ENCODE measurements at regions not wholly inside any gene's neighbourhood (a gene's known extent, or its start where the extent isn't known, plus 50 kb on each side); places are given as distances from the start of the nearest gene placed in this dataset.

DNA sequence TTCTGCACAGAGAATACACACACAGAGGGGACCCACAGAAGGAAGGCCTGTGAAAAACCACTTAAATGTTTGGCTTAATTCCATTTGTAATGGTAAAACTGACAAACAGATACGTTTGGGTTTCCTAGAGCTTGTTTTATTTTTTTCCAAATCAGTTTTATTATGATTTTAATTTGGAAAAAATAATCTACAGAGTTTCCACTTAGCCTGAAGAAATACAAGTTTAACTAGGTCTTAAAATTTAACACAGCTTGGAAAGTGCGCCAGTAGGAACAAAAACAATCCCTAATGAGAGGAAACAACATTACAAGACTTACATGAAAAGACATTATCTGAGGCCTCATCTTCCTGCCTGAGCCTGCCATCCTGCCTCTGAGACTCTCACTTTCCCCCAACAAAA lies 58.5 kb upstream of the CARD11 start:
- Histone ChIP-seq H3K9me3 (ENCODE audit: control insufficient read depth, low read depth, low read length) (no peaks in the 10 kb centered on the region), H4K20me1 (ENCODE audit: control insufficient read depth, extremely low read depth, insufficient read depth, low read length) (no peaks in the 10 kb centered on the region), H3K4me1 (ENCODE audit: control insufficient read depth, extremely low read depth, insufficient read depth, low read length) (no peaks in the 10 kb centered on the region), H3K36me3 (ENCODE audit: control insufficient read depth in 2 of 2, extremely low read depth in 1 of 2, insufficient read depth in 2 of 2, low read length in 2 of 2) (no peaks in the 10 kb centered on the region), H2AFZ (ENCODE audit: control insufficient read depth, low read length) (no peak overlapping the region), H3K9me1 (ENCODE audit: control insufficient read depth, extremely low read depth, insufficient read depth, low read length) (no peaks in the 10 kb centered on the region), H3K4me3 (ENCODE audit: control insufficient read depth in 2 of 3, extremely low read depth in 1 of 3, insufficient read depth in 2 of 3, low read depth in 1 of 3, low read length in 3 of 3) (no peak overlapping the region), H3K27me3 (ENCODE audit: control insufficient read depth, extremely low read depth, insufficient read depth, low read length) (no peaks in the 10 kb centered on the region), H3K27ac (ENCODE audit: control insufficient read depth, insufficient read depth, low read length) (no peak overlapping the region), H3K9ac (ENCODE audit: control insufficient read depth, extremely low read depth, insufficient read depth, low read length) (no peak overlapping the region), H3K4me2 (ENCODE audit: control insufficient read depth, extremely low read depth, insufficient read depth, low read depth, low read length) (no peak overlapping the region), H3K79me2 (ENCODE audit: control insufficient read depth, insufficient read depth, low read length) (no peaks in the 10 kb centered on the region)
- no peak for FAIRE-seq
- dilution Hi-C loops (cut with MboI; ENCODE audit: extremely low pct_ligation_motif_present, low sequenced_read_pairs), result no loop called here
- DNase-seq (ENCODE audit: low read depth, low spot score), result no peak
- TF ChIP-seq, protein P1, sequence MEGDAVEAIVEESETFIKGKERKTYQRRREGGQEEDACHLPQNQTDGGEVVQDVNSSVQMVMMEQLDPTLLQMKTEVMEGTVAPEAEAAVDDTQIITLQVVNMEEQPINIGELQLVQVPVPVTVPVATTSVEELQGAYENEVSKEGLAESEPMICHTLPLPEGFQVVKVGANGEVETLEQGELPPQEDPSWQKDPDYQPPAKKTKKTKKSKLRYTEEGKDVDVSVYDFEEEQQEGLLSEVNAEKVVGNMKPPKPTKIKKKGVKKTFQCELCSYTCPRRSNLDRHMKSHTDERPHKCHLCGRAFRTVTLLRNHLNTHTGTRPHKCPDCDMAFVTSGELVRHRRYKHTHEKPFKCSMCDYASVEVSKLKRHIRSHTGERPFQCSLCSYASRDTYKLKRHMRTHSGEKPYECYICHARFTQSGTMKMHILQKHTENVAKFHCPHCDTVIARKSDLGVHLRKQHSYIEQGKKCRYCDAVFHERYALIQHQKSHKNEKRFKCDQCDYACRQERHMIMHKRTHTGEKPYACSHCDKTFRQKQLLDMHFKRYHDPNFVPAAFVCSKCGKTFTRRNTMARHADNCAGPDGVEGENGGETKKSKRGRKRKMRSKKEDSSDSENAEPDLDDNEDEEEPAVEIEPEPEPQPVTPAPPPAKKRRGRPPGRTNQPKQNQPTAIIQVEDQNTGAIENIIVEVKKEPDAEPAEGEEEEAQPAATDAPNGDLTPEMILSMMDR (optimal IDR thresholded peaks at IDR 0.05 in 1 of 3, IDR thresholded peaks at IDR 0.05 in 1 of 3, conservative IDR thresholded peaks at IDR 0.05 in 1 of 3; ENCODE audit: extremely low read depth in 1 of 3, insufficient read depth in 2 of 3, low read length in 3 of 3), result no peak
- no peak for TF ChIP-seq EZH2 (IDR thresholded peaks at IDR 0.05; ENCODE audit: low read length)

DNA sequence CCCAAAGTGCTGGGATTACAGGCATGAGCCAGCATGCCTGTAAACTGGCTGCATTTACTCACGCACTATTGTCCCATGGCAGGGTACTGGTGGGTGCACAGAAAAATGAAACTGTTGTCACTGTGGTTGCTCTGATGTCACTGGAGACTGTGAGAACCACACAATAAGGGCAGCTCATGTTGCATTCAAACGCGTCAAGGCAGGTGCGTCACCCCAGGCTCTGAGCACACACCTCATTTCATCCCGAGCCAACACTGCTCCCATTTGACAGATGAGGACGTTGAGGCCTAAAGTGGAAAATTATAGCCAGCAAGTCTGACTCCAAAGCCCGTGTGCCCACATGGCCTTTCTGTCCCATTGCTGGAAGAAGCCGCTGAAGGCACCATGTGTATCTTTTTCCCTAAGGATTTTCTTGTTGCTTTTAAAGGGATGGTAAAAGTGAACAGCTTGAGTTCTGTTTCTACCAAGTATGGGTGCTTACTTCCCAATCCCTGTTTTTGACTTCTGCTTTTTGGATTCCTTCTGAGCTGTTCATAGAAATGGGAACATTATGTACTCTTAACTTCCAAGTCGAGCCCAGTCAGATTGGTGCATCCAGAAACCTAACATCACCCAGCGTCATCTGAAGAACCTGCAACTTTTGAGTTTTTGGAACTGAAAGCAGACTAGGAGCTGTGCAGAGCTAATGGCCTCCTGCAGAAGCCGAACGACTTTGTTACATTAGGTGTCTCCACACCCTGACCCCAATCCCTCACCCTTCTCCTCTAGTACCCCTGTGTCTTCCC lies 60.1 kb upstream of the CARD11 start:
- no peak for TF ChIP-seq EZH2 (IDR thresholded peaks at IDR 0.05; ENCODE audit: low read length)
- TF ChIP-seq, protein P1 (optimal IDR thresholded peaks at IDR 0.05 in 1 of 3, IDR thresholded peaks at IDR 0.05 in 1 of 3, conservative IDR thresholded peaks at IDR 0.05 in 1 of 3; ENCODE audit: extremely low read depth in 1 of 3, insufficient read depth in 2 of 3, low read length in 3 of 3), result no peak
- FAIRE-seq (no peak), DNase-seq (ENCODE audit: low read depth, low spot score) (no peak)
- Histone ChIP-seq H3K36me3 (ENCODE audit: control insufficient read depth in 2 of 2, extremely low read depth in 1 of 2, insufficient read depth in 2 of 2, low read length in 2 of 2) (no peaks in the 10 kb centered on the region), H3K79me2 (ENCODE audit: control insufficient read depth, insufficient read depth, low read length) (no peaks in the 10 kb centered on the region), H3K9ac (ENCODE audit: control insufficient read depth, extremely low read depth, insufficient read depth, low read length) (no peak overlapping the region), H3K27ac (ENCODE audit: control insufficient read depth, insufficient read depth, low read length) (no peak overlapping the region), H3K4me2 (ENCODE audit: control insufficient read depth, extremely low read depth, insufficient read depth, low read depth, low read length) (no peak overlapping the region), H3K4me3 (ENCODE audit: control insufficient read depth in 2 of 3, extremely low read depth in 1 of 3, insufficient read depth in 2 of 3, low read depth in 1 of 3, low read length in 3 of 3) (no peak overlapping the region), H2AFZ (ENCODE audit: control insufficient read depth, low read length) (no peak overlapping the region), H4K20me1 (ENCODE audit: control insufficient read depth, extremely low read depth, insufficient read depth, low read length) (no peaks in the 10 kb centered on the region), H3K4me1 (ENCODE audit: control insufficient read depth, extremely low read depth, insufficient read depth, low read length) (no peaks in the 10 kb centered on the region), H3K9me1 (ENCODE audit: control insufficient read depth, extremely low read depth, insufficient read depth, low read length) (no peaks in the 10 kb centered on the region), H3K27me3 (ENCODE audit: control insufficient read depth, extremely low read depth, insufficient read depth, low read length) (no peaks in the 10 kb centered on the region), H3K9me3 (ENCODE audit: control insufficient read depth, low read depth, low read length) (no peaks in the 10 kb centered on the region)
- dilution Hi-C loops (cut with MboI; ENCODE audit: extremely low pct_ligation_motif_present, low sequenced_read_pairs), result no loop called here

Measured in keratinocyte (primary cell).